Stimulated activated CD4-positive, alpha-beta T cell treated with anti-CD3 and anti-CD28 coated beads, Interleukin-12 subunit alpha, Interleukin-12 subunit beta, amount 100 ng/mL, for 4 hours (primary cell): ENCODE measurements at regions not wholly inside any gene's neighbourhood (a gene's known extent, or its start where the extent isn't known, plus 50 kb on each side); places are given as distances from the start of the nearest gene placed in this dataset.

ENCODE experiments used
- DNase-seq: peaks from one replicate; pipeline ENCODE4 v3.0.0-alpha.2; 2020

DNA sequence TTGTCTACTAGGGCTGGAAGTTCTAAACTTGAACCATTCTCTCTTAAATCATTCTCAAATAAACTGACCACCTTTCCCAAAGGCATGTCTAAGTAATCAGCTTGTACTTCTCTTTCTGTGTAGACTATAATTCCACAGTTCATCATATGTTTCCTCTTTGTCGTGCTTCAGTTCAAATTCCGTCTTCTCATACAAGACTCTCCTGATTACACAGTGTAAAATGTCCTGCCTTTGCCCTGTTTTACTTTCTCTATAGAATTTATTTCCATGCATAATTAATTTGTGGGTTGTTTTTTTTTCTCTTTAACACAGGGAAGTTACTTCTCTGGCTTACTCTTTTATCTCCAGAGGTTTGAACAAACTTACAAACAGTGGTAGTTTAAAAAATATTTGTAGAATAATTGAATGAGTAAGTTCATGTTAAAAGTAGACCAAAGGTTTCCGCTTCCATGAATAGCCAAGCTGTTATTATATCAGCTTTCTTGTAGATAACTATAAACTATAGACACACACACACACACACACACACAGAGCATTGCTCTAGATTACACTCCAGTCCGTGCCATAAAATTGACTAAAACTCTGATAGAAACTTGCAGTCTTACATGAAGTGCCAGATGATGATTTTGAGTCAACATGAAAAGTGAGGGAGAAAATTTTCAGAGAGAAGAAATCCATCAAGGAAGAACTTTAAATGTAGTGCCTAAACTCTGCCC lies 119.0 kb downstream of the SUCNR1 start:
- DNase-seq, result no peak

DNA sequence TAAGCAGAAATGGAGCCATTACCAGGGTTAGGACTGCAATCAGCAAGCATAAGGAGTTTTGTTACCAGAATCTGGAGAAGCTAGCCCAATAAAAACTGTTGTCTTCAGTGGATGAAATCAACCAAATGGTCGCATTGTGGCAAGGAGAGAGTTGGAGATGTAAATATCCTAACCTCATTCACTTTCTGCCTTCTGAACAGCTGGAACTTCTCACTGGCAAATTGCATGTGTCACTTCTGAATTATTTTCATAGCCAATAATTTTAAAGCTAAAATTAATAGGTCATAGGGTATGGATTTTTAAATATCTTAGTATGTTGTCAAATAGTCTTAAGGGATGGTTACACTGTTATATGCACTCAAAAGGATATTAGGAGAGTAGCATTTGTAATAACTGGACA lies 121.6 kb downstream of the SUCNR1 start:
- no peak for DNase-seq

GRCh38 chr3:151998744-151999143 lies 125.3 kb downstream of the SUCNR1 start:
- DNase-seq, result no peak

- DNase-seq, result no peak
Observed at GRCh38 chr3:151999936-152000335, 126.5 kb downstream of the SUCNR1 start.

DNA sequence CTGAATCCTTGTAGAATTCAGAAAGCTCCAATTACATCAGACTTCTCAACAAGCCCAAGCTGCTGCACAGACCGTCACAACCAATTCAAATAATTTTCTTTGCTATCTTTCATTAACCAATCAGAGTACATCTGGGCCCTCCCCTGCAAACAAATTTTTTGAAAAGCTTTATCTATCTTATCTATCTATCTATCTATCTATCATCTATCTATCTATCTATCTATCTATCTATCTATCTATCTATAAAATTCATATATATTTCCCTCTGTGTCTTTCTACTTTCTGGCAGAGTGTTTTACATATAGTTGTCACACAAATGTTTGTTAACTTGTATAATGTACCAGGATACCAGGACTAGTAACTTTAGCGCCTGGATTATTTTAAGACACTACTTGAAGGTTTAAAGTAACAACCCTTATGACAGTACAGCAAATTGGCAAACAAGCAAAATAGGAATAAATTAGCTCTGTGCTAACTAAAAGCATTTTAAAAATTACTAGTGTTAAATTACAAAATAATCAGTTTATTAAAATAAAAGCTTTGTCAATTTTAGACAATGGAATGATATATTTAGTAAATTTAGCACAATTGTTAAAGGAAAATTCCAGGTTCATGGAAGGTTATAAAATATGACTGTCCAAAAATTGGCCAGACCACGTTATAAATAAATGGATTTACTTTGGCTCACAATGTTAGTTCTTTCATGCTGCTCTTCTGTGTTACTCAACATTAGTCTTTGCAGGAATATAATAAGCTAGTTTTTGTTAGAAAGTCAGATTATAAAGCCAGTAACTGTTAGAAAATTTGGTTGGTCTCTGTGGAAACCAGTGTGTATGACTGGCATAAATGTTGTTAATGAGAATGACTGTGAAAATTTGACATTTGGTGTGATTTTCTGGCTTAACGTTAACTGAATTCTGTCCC lies 138.6 kb downstream of the SUCNR1 start:
- DNase-seq, result no peak

- DNase-seq, result no peak
Observed at GRCh38 chr3:152019508-152019907, 146.1 kb downstream of the SUCNR1 start.

GRCh38 chr3:152021951-152022461 lies 148.6 kb downstream of the SUCNR1 start:
- peak; percentile 4 for DNase-seq

GRCh38 chr3:152026033-152026556 lies 152.7 kb downstream of the SUCNR1 start:
- no peak for DNase-seq

- no peak for DNase-seq
Observed at GRCh38 chr3:152030320-152030719, 156.9 kb downstream of the SUCNR1 start.

GRCh38 chr3:152031321-152031720 lies 157.9 kb downstream of the SUCNR1 start:
- DNase-seq, result no peak

DNA sequence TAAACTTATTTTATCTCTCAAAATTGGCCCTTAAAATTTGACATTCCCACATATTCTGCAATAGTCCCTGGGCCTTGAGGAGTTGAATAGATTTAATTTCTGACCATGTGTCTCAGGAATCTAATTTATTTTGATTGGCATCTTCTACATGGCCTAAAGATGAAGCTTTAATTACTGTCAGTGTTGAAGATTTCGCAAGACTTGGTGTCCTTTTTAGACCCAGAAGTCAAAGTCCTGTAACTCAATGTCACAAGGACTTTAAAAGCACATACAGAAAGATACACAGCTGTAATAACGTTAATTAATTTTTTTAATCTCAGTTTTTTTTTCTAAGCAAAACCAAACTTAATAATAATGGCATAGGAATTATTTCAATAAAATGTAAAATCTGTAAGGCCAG lies 163.9 kb downstream of the SUCNR1 start:
- DNase-seq, result no peak

DNA sequence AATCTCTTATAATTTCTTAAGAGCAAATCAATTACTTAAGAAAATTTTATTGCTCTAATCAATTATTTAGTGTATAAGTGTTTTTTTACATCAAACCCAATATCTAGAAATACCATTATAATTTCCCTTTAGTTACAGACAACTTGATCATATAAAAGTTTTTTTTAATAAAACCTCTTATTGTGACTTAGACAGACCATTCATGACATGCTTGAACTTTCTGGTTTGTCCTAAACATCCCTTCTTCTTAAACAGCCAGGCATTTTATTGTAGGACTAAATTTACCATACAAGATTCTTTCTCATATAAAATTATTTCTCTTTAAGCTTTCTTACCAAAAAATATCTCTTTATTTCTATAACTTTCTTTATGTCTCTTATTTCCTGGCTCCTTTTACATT lies 164.5 kb downstream of the SUCNR1 start:
- no peak for DNase-seq

DNA sequence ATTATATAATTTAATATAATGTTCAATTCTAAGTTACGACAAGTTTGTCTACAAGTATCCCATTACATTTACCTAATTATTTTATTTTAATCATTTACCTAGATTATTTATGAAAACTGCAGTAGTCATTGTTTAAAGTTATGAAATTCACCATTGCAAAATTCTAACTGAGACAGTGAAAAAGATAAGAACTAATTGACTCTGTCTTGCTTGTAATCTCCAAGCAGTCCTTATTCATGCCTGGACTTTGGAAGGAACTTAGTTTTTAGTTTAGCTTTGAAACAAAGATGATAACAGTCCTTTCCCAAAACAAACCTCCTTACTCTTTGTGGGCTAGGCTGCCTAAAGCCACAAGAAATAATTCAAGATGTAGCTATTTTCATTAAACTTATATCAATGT lies 165.0 kb downstream of the SUCNR1 start:
- DNase-seq, result no peak

DNA sequence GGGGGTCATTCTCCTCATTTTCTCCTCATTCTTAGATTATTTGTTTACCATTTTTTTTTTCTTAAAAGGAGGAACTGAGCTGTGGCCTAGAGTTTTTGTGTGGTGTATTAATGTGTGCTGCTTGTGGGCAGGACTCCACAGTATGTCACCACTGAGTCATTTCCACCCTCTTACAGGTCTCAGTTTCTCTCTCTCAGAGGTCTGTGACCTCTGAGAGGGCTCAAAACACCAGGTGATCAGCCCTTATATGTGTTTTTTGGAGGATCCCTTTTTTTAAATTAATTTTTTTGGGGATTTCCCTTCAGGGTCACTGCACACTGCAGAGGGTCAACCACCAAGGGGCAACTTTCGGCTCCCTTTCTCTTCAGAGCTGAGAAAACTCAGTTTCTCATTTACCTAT lies 166.4 kb downstream of the SUCNR1 start:
- DNase-seq, result no peak

GRCh38 chr3:152040319-152040718 lies 166.9 kb downstream of the SUCNR1 start:
- no peak for DNase-seq

GRCh38 chr3:152043620-152044019 lies 170.2 kb downstream of the SUCNR1 start:
- no peak for DNase-seq

- no peak for DNase-seq
Observed at GRCh38 chr3:152046280-152046679, 172.8 kb downstream of the SUCNR1 start.

DNA sequence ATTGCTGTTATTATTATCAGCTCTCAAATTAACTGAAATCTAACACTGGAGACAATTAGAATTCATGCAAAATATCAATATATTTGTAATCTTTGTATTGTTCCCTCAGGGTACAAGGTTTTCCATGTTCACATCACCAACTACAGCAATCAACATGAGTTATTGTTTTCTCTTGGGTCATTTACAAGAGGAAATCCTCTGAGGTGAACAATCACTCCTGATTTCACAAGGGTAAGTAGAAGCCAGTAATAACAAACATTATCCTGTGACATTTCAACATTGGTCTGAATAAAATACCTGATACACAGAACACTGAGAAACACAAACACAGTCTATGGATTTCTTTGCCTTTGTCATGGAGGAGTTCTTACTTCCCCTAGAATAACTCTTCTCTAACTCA lies 174.0 kb downstream of the SUCNR1 start:
- no peak for DNase-seq

DNA sequence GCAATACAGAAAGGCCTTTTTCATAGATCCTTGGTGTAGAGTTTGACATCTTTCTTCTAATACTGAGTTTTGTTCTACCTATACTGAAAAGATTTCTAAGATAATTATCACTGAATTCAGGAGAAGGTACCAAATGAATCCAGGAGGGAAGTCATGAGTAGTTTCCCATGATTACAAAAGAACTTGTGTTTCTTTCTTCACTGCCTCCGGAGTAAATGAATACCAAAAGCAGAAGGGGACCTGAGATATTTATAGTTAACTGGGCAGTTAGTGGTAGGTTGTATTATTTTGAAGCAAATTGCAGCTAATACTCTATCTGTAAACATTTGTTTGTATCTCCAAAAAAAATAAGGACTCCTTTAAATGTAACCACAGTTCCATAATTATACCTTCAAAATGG lies 175.4 kb downstream of the SUCNR1 start:
- no peak for DNase-seq

DNA sequence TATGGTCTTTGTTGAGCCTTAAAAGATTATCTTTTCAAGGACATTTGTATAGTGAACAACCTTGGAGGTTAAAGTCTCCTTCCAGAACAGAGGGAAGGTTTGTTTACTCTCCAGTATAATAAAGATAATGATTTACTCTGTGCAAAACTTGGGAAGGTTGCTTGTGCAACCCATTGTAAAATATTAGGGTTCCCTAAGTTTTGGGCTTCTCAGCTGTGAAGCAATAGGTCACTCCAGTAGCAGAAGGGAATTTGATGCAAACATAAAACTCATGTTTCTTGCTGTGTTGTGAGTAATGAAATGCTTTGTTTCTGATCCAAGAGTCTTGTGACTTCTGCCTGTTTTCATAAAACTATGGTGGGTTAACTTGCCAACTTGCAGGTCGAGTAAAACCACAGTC lies 177.5 kb downstream of the SUCNR1 start:
- DNase-seq, result no peak

GRCh38 chr3:152051501-152052404 lies 178.3 kb downstream of the SUCNR1 start:
- no peak for DNase-seq

GRCh38 chr3:152053866-152054265 lies 180.4 kb downstream of the SUCNR1 start:
- no peak for DNase-seq

DNA sequence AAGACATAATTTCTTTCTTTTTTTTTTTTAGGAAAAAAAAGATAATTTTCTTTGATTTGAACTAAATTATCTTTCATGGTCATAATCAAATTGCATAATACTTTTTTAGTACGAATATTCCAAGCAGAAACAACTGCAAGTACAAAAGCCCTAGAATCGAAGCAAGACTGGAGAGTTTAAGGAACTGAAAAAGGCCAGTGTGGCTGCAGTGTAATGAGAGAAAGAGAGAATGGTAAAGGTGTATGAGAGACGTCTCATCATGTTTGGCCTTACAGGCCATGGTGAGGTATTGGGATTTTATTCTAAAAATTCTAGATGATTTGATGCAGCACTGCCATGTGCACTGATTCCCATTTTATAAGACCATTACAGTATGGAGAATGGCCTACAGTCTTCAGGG lies 180.9 kb downstream of the SUCNR1 start:
- DNase-seq, result no peak
